Natural killer cell (primary cell): ENCODE measurements at regions not wholly inside any gene's neighbourhood (a gene's known extent, or its start where the extent isn't known, plus 50 kb on each side); places are given as distances from the start of the nearest gene placed in this dataset.

Experiments used
- ATAC-seq, 3 donors: fragments of 150-1000 bp in 2 of 3; fragments of 200-7000 bp in 1 of 3; cut with Tn5 transposase; 1 replicate in 1 of 3; 2 replicates in 2 of 3; pipeline ENCODE4 v1.10.0; 2021; ENCODE audit warnings: mild to moderate bottlenecking in 2 of 3, moderate library complexity in 2 of 3
- DNase-seq, 2 donors: peaks; one replicate each; pipeline versions ENCODE4 v3.0.0 to v3.0.0-alpha.2; 2013 to 2021; ENCODE audit warnings: mixed read lengths in 1 of 2
- H3K27ac ChIP-seq: one replicate; pipeline ENCODE4 v1.5.1; 2013; ENCODE audit warnings: mild to moderate bottlenecking, low read length
- H3K27me3 ChIP-seq: one replicate; pipeline ENCODE4 v1.6.1; 2013; ENCODE audit warnings: low read length; ENCODE audit not compliant: control insufficient read depth, insufficient read depth
- H3K36me3 ChIP-seq: one replicate; pipeline ENCODE4 v1.6.1; 2013; ENCODE audit warnings: low read length; ENCODE audit not compliant: control insufficient read depth, insufficient read depth
- H3K4me1 ChIP-seq: one replicate; pipeline ENCODE4 v1.6.1; 2013; ENCODE audit warnings: low read length; ENCODE audit not compliant: control insufficient read depth, insufficient read depth
- H3K4me3 ChIP-seq: one replicate; pipeline ENCODE4 v1.5.1; 2013; ENCODE audit warnings: low read length
- H3K9me3 ChIP-seq: one replicate; pipeline ENCODE4 v1.6.1; 2013; ENCODE audit warnings: low read length; ENCODE audit not compliant: control insufficient read depth, insufficient read depth
- H3K27ac Mint-ChIP-seq, 2 donors: one replicate each; pipeline ENCODE4 v1.8.0; 2022; ENCODE audit warnings: mild to moderate bottlenecking in 2 of 2, mixed read lengths in 2 of 2, moderate library complexity in 1 of 2
- H3K27me3 Mint-ChIP-seq, 2 donors: one replicate each; pipeline ENCODE4 v1.8.0; 2022; ENCODE audit warnings: low read depth in 2 of 2, mixed read lengths in 2 of 2
- H3K36me3 Mint-ChIP-seq: one replicate; pipeline ENCODE4 v1.8.0; 2022; ENCODE audit warnings: mixed read lengths
- H3K4me1 Mint-ChIP-seq, 2 donors: one replicate each; pipeline ENCODE4 v1.8.0; 2022; ENCODE audit warnings: mixed read lengths in 2 of 2
- H3K4me3 Mint-ChIP-seq: one replicate; pipeline ENCODE4 v1.8.0; 2022; ENCODE audit warnings: mild to moderate bottlenecking, moderate library complexity, mixed read lengths
- H3K9me3 Mint-ChIP-seq, 2 donors: one replicate each; pipeline ENCODE4 v1.8.0; 2022; ENCODE audit warnings: mixed read lengths in 2 of 2
- WGBS: methylation state at CpG from one replicate; pipeline ENCODE4 v1.1.7; 2013; ENCODE audit warnings: missing lambda C conversion rate; ENCODE audit not compliant: insufficient coverage; 5-methylcytosine and 5-hydroxymethylcytosine counted together
- intact Hi-C: fragments of 100-400 bp; cut with micrococcal nuclease; formaldehyde crosslinking; loops from one replicate; pipeline ENCODE4 v1.14.2; 2022
- TF ChIP-seq, protein P1 (sequence below): fragments of 200-600 bp; IDR thresholded peaks from one replicate; pipeline ENCODE4 v1.8.0; 2022; ENCODE audit warnings: antibody characterized with exemption

DNA sequence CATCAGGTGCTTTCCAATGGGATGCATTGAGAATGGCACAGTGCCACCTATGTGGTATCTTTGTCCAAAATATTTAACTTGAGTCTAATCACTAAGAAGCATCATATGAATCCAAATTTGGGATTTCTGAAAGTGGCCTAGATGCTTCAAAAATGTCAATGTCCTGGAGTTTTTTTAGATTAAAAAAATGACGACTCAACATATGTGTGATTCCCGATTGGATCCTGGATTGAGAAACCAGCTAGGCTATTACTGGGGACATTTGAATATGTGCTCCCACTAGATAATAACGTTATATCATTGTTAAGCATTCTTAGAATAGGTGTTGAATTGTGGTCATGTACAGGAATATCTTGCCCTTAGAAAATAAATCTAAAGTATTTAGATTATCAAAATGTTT, 189.2 kb downstream of the TBXT start:
- Mint-ChIP-seq H3K27ac (no peak overlapping the region), H3K4me3 (no peak overlapping the region), H3K4me1 (no peaks in the 10 kb centered on the region), H3K36me3 (no peaks in the 10 kb centered on the region), H3K9me3 (no peaks in the 10 kb centered on the region), H3K27me3 (peaks cover 6 to 39% of the 10 kb centered on the region in 2 donors)
- DNase-seq (no peak), ATAC-seq (no peak)
- H3K4me1 ChIP-seq, result no peaks in the 10 kb centered on the region
- no peaks in the 10 kb centered on the region for H3K9me3 ChIP-seq
- no peak overlapping the region for H3K27ac ChIP-seq
- 95% methylated on average over 2 of the region's 3 CpGs for WGBS
- H3K36me3 ChIP-seq, result no peaks in the 10 kb centered on the region
- TF ChIP-seq, protein P1, sequence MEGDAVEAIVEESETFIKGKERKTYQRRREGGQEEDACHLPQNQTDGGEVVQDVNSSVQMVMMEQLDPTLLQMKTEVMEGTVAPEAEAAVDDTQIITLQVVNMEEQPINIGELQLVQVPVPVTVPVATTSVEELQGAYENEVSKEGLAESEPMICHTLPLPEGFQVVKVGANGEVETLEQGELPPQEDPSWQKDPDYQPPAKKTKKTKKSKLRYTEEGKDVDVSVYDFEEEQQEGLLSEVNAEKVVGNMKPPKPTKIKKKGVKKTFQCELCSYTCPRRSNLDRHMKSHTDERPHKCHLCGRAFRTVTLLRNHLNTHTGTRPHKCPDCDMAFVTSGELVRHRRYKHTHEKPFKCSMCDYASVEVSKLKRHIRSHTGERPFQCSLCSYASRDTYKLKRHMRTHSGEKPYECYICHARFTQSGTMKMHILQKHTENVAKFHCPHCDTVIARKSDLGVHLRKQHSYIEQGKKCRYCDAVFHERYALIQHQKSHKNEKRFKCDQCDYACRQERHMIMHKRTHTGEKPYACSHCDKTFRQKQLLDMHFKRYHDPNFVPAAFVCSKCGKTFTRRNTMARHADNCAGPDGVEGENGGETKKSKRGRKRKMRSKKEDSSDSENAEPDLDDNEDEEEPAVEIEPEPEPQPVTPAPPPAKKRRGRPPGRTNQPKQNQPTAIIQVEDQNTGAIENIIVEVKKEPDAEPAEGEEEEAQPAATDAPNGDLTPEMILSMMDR, result no peak
- intact Hi-C loops, result no loop called here
- H3K27me3 ChIP-seq, result peaks cover 6% of the 10 kb centered on the region
- H3K4me3 ChIP-seq, result no peak overlapping the region

DNA sequence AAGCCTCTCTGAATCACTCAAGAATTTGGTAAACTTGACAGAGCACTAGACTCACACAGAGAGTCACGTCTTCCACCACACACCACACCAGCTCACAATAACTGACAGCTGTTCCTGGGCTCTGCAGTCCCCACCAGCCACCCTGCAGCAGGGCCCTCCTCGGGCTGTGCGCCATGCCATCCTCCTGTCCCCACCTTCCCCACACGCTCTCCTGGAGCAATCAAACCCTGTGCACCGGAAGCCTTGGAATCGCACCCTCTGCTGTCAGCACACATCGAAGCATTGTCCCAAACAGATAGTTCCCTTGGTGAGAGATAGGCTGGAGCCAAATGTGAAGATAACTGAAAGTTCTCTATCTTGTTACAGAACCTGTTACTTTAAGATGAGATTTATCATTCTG, 191.0 kb downstream of the TBXT start:
- peaks cover 3 to 31% of the 10 kb centered on the region in 2 donors for H3K27me3 Mint-ChIP-seq
- H3K4me3 Mint-ChIP-seq, result no peak overlapping the region
- H3K4me1 Mint-ChIP-seq, result no peaks in the 10 kb centered on the region
- DNase-seq (no peak), ATAC-seq (no peak)
- Histone ChIP-seq H3K4me1 (no peaks in the 10 kb centered on the region), H3K36me3 (no peaks in the 10 kb centered on the region), H3K4me3 (no peak overlapping the region), H3K27ac (no peak overlapping the region), H3K9me3 (no peaks in the 10 kb centered on the region), H3K27me3 (peaks cover 3% of the 10 kb centered on the region)
- intact Hi-C loops, result no loop called here
- no peaks in the 10 kb centered on the region for H3K9me3 Mint-ChIP-seq
- no peak overlapping the region for H3K27ac Mint-ChIP-seq
- no peaks in the 10 kb centered on the region for H3K36me3 Mint-ChIP-seq
- TF ChIP-seq, protein P1, result no peak
- 91% methylated on average over 7 of the region's 7 CpGs for WGBS

DNA sequence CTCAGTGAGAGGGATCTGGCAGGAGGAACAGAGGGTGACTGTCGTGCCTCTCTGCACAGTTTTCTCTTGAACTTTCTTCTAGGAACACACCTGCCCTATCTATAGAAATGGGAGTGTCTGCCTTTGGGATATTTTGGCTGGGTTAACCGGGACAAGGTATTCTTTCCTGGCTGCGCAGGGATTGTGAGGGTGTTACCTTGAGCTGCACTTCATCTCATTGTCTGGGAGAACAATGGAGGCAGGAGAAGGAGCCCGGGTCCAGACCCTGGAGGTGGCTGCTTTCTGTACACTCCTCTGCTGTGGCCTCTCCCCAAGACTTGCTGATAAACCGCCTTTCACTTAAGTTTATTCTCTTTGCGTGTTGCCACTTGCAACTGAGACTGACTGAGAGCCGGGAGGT, 192.8 kb downstream of the TBXT start:
- Mint-ChIP-seq H3K4me1 (no peaks in the 10 kb centered on the region), H3K4me3 (no peak overlapping the region), H3K36me3 (no peaks in the 10 kb centered on the region), H3K9me3 (no peaks in the 10 kb centered on the region), H3K27ac (no peak overlapping the region), H3K27me3 (peaks cover 0 to 13% of the 10 kb centered on the region in 2 donors)
- H3K36me3 ChIP-seq, result no peaks in the 10 kb centered on the region
- no peak overlapping the region for H3K27ac ChIP-seq
- TF ChIP-seq, protein P1, result no peak
- 84% methylated on average over 6 of the region's 7 CpGs for WGBS
- H3K4me3 ChIP-seq, result no peak overlapping the region
- no peaks in the 10 kb centered on the region for H3K27me3 ChIP-seq
- H3K4me1 ChIP-seq, result no peaks in the 10 kb centered on the region
- DNase-seq, result no peak
- H3K9me3 ChIP-seq, result no peaks in the 10 kb centered on the region
- ATAC-seq, result no peak
- intact Hi-C loops, result no loop called here

DNA sequence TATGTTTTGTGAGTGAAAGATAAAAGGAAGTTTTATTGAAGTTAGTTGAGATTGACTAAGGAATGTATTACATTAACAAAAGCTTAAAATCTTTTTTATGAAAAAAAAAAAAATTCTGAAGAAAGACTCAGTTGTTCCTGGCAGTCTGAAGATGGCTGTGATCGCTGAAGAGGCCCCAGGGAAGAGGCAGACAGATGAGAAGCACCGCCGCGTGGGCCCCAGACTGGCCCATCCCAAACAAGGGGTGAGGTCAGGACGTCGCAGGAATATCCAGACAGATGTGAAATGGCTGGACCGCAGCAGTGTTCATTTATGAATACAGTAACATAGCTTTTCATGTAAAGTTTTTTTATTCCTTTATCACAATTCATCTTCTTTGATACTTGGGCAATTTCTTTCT, 194.2 kb downstream of the TBXT start:
- TF ChIP-seq, protein P1, result no peak
- no peak overlapping the region for H3K27ac Mint-ChIP-seq
- H3K36me3 Mint-ChIP-seq, result no peaks in the 10 kb centered on the region
- 97% methylated on average over 7 of the region's 7 CpGs for WGBS
- peaks cover 4 to 22% of the 10 kb centered on the region in 2 donors for H3K27me3 Mint-ChIP-seq
- Histone ChIP-seq H3K4me1 (no peaks in the 10 kb centered on the region), H3K36me3 (no peaks in the 10 kb centered on the region), H3K27ac (no peak overlapping the region), H3K9me3 (no peaks in the 10 kb centered on the region), H3K27me3 (no peaks in the 10 kb centered on the region), H3K4me3 (no peak overlapping the region)
- no peak for DNase-seq
- no peaks in the 10 kb centered on the region for H3K4me1 Mint-ChIP-seq
- H3K4me3 Mint-ChIP-seq, result no peak overlapping the region
- no peak for ATAC-seq
- intact Hi-C loops, result no loop called here
- no peaks in the 10 kb centered on the region for H3K9me3 Mint-ChIP-seq
